Caco-2 (cell line): ENCODE measurements at regions not wholly inside any gene's neighbourhood (a gene's known extent, or its start where the extent isn't known, plus 50 kb on each side); places are given as distances from the start of the nearest gene placed in this dataset.
"Not testable (repeated sequence)": the region's sequence is repeated elsewhere in the genome, so short reads cannot be mapped to it uniquely, and the experiment has no call there.

Experiments
- BruUV-seq: library from RNA; stranded (reverse); fragments of 400-500 nt; replicated peaks from 2 replicates; lab custom pipeline; 2021; lab: Mats Ljungman, UMichigan
- CTCF ChIA-PET: fragments of 300-600 bp; sonication (Branson Sonifier 250); formaldehyde crosslinking; loops from one replicate; lab custom pipeline; 2022; ENCODE audit warnings: antibody characterized with exemption; lab: Charles Lee
- POLR2A ChIA-PET: fragments of 300-600 bp; sonication (Branson Sonifier 250); formaldehyde crosslinking; loops from one replicate; lab custom pipeline; 2022; ENCODE audit warnings: antibody characterized with exemption; lab: Charles Lee
- DNase-seq, 2 experiments: peaks; one replicate each; pipeline versions ENCODE4 v3.0.0 to v3.0.0-alpha.2; 2020 to 2022
- H3K27me3 ChIP-seq: replicated peaks from 2 replicates; pipeline ENCODE4 v1.6.0; 2011; ENCODE audit warnings: low read length; ENCODE audit not compliant: control insufficient read depth, insufficient read depth
- H3K36me3 ChIP-seq: 2 replicates; pipeline ENCODE4 v1.5.1; 2011; ENCODE audit warnings: low read length; ENCODE audit not compliant: control insufficient read depth, insufficient read depth
- H3K4me1 ChIP-seq: fragments of 250-450 bp; sonication (Bioruptor Pico); 2 replicates; pipeline ENCODE4 v1.5.1; 2020; ENCODE audit warnings: mild to moderate bottlenecking
- H3K4me3 ChIP-seq: 2 replicates; pipeline ENCODE4 v1.5.1; 2011; ENCODE audit warnings: low read depth, mild to moderate bottlenecking, control low read depth, low read length
- H3K9me3 ChIP-seq: fragments of 250-450 bp; sonication (Bioruptor Pico); 2 replicates; pipeline ENCODE4 v1.5.1; 2020; ENCODE audit warnings: mild to moderate bottlenecking, moderate library complexity
- H3K27ac Mint-ChIP-seq: one replicate; pipeline ENCODE4 v1.8.0; 2022; ENCODE audit warnings: mixed read lengths; ENCODE audit not compliant: unreplicated experiment
- H3K27me3 Mint-ChIP-seq: one replicate; pipeline ENCODE4 v1.8.0; 2022; ENCODE audit warnings: mixed read lengths; ENCODE audit not compliant: insufficient read depth, unreplicated experiment
- H3K36me3 Mint-ChIP-seq: one replicate; pipeline ENCODE4 v1.8.0; 2022; ENCODE audit warnings: mild to moderate bottlenecking, mixed read lengths; ENCODE audit not compliant: insufficient read depth, unreplicated experiment
- H3K4me1 Mint-ChIP-seq: one replicate; pipeline ENCODE4 v1.8.0; 2022; ENCODE audit warnings: low read depth, mixed read lengths; ENCODE audit not compliant: unreplicated experiment
- H3K4me3 Mint-ChIP-seq: one replicate; pipeline ENCODE4 v1.8.0; 2022; ENCODE audit warnings: mild to moderate bottlenecking, moderate library complexity, mixed read lengths; ENCODE audit not compliant: unreplicated experiment
- H3K9me3 Mint-ChIP-seq: one replicate; pipeline ENCODE4 v1.8.0; 2022; ENCODE audit warnings: mixed read lengths; ENCODE audit not compliant: unreplicated experiment
- intact Hi-C: fragments of 100-400 bp; cut with micrococcal nuclease; formaldehyde crosslinking; loops from one replicate; pipeline ENCODE4 v1.10.0; 2022; ENCODE audit not compliant: unreplicated experiment
- TF ChIP-seq, protein P1 (sequence below), 2 experiments: fragments of 200-600 bp in 1 of 2; IDR thresholded peaks; 1 replicate in 1 of 2; 2 replicates in 1 of 2; pipeline versions ENCODE4 v1.5.1 to v1.8.0; 2011 to 2022; ENCODE audit warnings: antibody characterized with exemption in 1 of 2, control low read depth in 1 of 2, inconsistent platforms in 1 of 2, low read depth in 1 of 2, low read length in 1 of 2, mild to moderate bottlenecking in 1 of 2, moderate library complexity in 1 of 2; ENCODE audit not compliant: insufficient read depth in 1 of 2, severe bottlenecking in 1 of 2, unreplicated experiment in 1 of 2

GRCh38 chr21:35982717-35983116 lies 77.6 kb downstream of the SETD4 start:
- no peaks in the 10 kb centered on the region for H3K27me3 Mint-ChIP-seq

DNA sequence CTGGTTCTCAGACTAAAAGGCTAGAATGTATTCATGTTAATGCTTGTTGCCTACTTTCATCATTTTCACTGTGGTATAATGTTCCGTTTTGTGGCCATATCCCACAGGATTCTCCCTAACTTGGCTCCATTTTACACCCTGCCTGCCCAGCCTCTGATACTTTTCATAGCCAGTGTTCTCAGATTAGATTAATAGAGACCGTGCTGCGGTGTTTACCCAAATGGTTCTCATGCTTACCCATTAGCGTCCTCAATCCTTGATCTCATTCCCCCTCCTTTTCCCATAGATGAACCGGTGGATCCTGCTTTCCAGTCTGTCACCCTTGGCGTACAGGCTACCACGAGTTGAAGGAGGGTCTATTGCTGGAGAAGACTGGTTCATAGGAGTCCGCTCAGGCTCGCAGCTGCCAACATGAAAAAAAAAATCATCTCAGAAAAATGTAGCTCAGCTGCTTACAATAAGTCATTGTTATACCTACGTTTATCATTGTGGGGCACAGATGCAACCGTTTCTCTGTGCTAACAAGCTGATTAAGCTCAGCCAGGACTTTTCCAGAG lies 78.7 kb downstream of the SETD4 start:
- no peaks in the 10 kb centered on the region for H3K9me3 Mint-ChIP-seq
- H3K9me3 ChIP-seq: no peaks in the 10 kb centered on the region
- no peaks in the 10 kb centered on the region for H3K27me3 ChIP-seq
- no peaks in the 10 kb centered on the region for H3K27me3 Mint-ChIP-seq
- no peak for DNase-seq
- peaks cover 22% of the 10 kb centered on the region for H3K36me3 Mint-ChIP-seq
- no peaks in the 10 kb centered on the region; the same call in 1 of the 2 replicates for H3K36me3 ChIP-seq
- ChIA-PET CTCF (no interaction called here), POLR2A (no interaction called here)
- no peak overlapping the region for H3K27ac Mint-ChIP-seq
- intact Hi-C loops: no loop called here
- H3K4me3 ChIP-seq: no peak overlapping the region
- H3K4me3 Mint-ChIP-seq: no peak overlapping the region
- peaks cover 27% of the 10 kb centered on the region for H3K4me1 Mint-ChIP-seq
- peaks cover 33% of the 10 kb centered on the region for H3K4me1 ChIP-seq
- no TSS peak for BruUV-seq
- TF ChIP-seq, protein P1, sequence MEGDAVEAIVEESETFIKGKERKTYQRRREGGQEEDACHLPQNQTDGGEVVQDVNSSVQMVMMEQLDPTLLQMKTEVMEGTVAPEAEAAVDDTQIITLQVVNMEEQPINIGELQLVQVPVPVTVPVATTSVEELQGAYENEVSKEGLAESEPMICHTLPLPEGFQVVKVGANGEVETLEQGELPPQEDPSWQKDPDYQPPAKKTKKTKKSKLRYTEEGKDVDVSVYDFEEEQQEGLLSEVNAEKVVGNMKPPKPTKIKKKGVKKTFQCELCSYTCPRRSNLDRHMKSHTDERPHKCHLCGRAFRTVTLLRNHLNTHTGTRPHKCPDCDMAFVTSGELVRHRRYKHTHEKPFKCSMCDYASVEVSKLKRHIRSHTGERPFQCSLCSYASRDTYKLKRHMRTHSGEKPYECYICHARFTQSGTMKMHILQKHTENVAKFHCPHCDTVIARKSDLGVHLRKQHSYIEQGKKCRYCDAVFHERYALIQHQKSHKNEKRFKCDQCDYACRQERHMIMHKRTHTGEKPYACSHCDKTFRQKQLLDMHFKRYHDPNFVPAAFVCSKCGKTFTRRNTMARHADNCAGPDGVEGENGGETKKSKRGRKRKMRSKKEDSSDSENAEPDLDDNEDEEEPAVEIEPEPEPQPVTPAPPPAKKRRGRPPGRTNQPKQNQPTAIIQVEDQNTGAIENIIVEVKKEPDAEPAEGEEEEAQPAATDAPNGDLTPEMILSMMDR (IDR thresholded peaks at IDR 0.05; ENCODE audit: insufficient read depth in 1 of 2, low read depth in 1 of 2, low read length in 1 of 2, severe bottlenecking in 1 of 2, unreplicated experiment in 1 of 2): no peak

More at GRCh38 chr21:35982717-35983116, 77.6 kb downstream of the SETD4 start:
- ChIA-PET CTCF (no interaction called here), POLR2A (no interaction called here)
- H3K9me3 ChIP-seq: no peaks in the 10 kb centered on the region
- peaks cover 35% of the 10 kb centered on the region for H3K4me1 ChIP-seq
- no peak overlapping the region for H3K4me3 ChIP-seq
- DNase-seq: peak; percentile 18 to 44
- Mint-ChIP-seq H3K4me3 (no peak overlapping the region), H3K36me3 (peaks cover 15% of the 10 kb centered on the region), H3K9me3 (no peaks in the 10 kb centered on the region), H3K27ac (peak overlapping the region; percentile 55), H3K4me1 (peaks cover 27% of the 10 kb centered on the region)
- no peaks in the 10 kb centered on the region for H3K36me3 ChIP-seq
- TF ChIP-seq, protein P1 (IDR thresholded peaks at IDR 0.05; ENCODE audit: insufficient read depth in 1 of 2, low read depth in 1 of 2, low read length in 1 of 2, severe bottlenecking in 1 of 2, unreplicated experiment in 1 of 2): no peak
- H3K27me3 ChIP-seq: no peaks in the 10 kb centered on the region
- intact Hi-C loops: no loop called here
- BruUV-seq: no TSS peak

- TF ChIP-seq, protein P1 (IDR thresholded peaks at IDR 0.05; ENCODE audit: insufficient read depth in 1 of 2, low read depth in 1 of 2, low read length in 1 of 2, severe bottlenecking in 1 of 2, unreplicated experiment in 1 of 2): no peak
- Mint-ChIP-seq H3K4me1 (peaks cover 27% of the 10 kb centered on the region), H3K36me3 (peaks cover 22% of the 10 kb centered on the region), H3K27ac (no peak overlapping the region), H3K9me3 (no peaks in the 10 kb centered on the region), H3K4me3 (no peak overlapping the region), H3K27me3 (no peaks in the 10 kb centered on the region)
- no TSS peak for BruUV-seq
- no peaks in the 10 kb centered on the region for H3K27me3 ChIP-seq
- ChIA-PET CTCF (no interaction called here), POLR2A (no interaction called here)
- H3K9me3 ChIP-seq: no peaks in the 10 kb centered on the region
- no peak overlapping the region for H3K4me3 ChIP-seq
- no peaks in the 10 kb centered on the region; the same call in 1 of the 2 replicates for H3K36me3 ChIP-seq
- DNase-seq: no peak
- peaks cover 41% of the 10 kb centered on the region for H3K4me1 ChIP-seq
- intact Hi-C loops: no loop called here
Measured at GRCh38 chr21:35980821-35981220, 79.5 kb downstream of the SETD4 start.

DNA sequence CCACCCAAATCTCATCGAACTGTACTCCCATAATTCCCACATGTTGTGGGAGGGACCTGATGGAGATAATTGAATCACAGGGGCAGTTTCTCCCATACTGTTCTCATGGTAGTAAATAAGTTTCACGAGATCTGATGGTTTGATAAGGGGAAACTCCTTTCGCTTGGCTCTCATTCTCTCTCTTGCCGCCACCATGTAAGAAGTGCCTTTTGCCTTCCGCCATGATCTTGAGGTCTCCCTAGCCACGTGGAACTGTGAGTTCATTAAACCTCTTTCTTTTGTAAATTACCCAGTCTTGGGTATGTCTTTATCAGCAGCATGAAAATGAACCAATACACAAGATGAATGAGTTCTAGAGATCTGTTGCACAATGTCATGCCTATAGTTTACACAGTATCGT lies 82.5 kb downstream of the SETD4 start:
- H3K4me3 Mint-ChIP-seq, H3K27me3 Mint-ChIP-seq, intact Hi-C loops, H3K27ac Mint-ChIP-seq, CTCF ChIA-PET, POLR2A ChIA-PET, DNase-seq, H3K9me3 ChIP-seq, H3K27me3 ChIP-seq, H3K36me3 ChIP-seq, BruUV-seq, H3K4me3 ChIP-seq, H3K9me3 Mint-ChIP-seq: not testable (repeated sequence)
- peaks cover 26% of the 10 kb centered on the region for H3K4me1 Mint-ChIP-seq
- H3K36me3 Mint-ChIP-seq: peaks cover 22% of the 10 kb centered on the region
- H3K4me1 ChIP-seq: peaks cover 33% of the 10 kb centered on the region
